ENCODE measurements at regions not wholly inside any gene's neighbourhood (a gene's known extent, or its start where the extent isn't known, plus 50 kb on each side); places are given as distances from the start of the nearest gene placed in this dataset.

DNA sequence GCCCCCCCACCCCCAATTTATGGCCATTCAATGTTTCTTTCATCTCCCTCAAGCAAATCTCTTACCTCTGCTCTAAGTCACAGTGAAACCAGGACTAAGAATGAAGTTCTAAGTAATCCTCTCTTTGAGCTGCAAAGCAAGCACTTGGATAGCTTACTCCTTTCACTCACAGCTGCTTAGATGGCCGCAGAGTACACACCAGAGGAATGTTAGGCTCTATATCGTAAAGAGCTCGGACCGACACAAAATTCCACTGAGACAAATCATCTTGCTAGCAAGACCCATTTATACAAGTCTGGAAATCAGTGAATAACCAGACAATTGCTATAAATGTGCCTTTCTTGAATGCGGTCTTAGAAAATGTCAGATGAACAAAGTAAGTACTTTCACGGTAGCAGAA is 135.0 kb downstream of the IDS start:
- TF ChIP-seq, protein P1, sequence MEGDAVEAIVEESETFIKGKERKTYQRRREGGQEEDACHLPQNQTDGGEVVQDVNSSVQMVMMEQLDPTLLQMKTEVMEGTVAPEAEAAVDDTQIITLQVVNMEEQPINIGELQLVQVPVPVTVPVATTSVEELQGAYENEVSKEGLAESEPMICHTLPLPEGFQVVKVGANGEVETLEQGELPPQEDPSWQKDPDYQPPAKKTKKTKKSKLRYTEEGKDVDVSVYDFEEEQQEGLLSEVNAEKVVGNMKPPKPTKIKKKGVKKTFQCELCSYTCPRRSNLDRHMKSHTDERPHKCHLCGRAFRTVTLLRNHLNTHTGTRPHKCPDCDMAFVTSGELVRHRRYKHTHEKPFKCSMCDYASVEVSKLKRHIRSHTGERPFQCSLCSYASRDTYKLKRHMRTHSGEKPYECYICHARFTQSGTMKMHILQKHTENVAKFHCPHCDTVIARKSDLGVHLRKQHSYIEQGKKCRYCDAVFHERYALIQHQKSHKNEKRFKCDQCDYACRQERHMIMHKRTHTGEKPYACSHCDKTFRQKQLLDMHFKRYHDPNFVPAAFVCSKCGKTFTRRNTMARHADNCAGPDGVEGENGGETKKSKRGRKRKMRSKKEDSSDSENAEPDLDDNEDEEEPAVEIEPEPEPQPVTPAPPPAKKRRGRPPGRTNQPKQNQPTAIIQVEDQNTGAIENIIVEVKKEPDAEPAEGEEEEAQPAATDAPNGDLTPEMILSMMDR (IDR thresholded peaks at IDR 0.05): no peak
- no peak for TF ChIP-seq POLR2AphosphoS5 (IDR thresholded peaks at IDR 0.05; ENCODE audit: insufficient read depth in 1 of 2, low read depth in 1 of 2)

Measured in vagina (tissue), 2 donors.